H1 (cell line): ENCODE measurements at regions not wholly inside any gene's neighbourhood (a gene's known extent, or its start where the extent isn't known, plus 50 kb on each side); places are given as distances from the start of the nearest gene placed in this dataset.

ENCODE experiments used
- TF ChIP-seq, protein P1 (sequence below): fragments of 300-600 bp; sonication (generic); IDR thresholded peaks from 2 replicates; pipeline ENCODE4 v1.7.1; 2012; ENCODE audit warnings: low read length, moderate library complexity, mild to moderate bottlenecking, inconsistent platforms; ENCODE audit not compliant: insufficient replicate concordance

DNA sequence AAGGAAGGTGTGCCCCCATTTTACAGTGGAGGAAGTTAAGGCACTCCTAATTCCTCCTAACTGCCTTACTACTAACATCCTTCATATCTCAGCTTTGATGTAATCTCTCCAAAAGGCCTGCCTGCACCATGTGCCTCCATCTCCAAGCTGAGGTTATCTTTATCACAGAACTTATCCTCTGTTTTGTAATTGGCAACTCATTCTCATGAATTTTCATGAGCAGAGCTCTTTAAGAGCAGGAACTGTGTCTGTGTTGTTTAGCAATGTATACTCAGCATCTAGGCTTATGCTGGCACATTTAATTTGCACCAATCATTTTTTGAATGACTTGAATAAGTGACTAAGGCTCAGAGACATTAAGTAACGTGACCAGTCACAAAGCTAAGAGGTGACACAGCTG lies 147.9 kb upstream of the VLDLR start (continued):
- TF ChIP-seq, protein P1, sequence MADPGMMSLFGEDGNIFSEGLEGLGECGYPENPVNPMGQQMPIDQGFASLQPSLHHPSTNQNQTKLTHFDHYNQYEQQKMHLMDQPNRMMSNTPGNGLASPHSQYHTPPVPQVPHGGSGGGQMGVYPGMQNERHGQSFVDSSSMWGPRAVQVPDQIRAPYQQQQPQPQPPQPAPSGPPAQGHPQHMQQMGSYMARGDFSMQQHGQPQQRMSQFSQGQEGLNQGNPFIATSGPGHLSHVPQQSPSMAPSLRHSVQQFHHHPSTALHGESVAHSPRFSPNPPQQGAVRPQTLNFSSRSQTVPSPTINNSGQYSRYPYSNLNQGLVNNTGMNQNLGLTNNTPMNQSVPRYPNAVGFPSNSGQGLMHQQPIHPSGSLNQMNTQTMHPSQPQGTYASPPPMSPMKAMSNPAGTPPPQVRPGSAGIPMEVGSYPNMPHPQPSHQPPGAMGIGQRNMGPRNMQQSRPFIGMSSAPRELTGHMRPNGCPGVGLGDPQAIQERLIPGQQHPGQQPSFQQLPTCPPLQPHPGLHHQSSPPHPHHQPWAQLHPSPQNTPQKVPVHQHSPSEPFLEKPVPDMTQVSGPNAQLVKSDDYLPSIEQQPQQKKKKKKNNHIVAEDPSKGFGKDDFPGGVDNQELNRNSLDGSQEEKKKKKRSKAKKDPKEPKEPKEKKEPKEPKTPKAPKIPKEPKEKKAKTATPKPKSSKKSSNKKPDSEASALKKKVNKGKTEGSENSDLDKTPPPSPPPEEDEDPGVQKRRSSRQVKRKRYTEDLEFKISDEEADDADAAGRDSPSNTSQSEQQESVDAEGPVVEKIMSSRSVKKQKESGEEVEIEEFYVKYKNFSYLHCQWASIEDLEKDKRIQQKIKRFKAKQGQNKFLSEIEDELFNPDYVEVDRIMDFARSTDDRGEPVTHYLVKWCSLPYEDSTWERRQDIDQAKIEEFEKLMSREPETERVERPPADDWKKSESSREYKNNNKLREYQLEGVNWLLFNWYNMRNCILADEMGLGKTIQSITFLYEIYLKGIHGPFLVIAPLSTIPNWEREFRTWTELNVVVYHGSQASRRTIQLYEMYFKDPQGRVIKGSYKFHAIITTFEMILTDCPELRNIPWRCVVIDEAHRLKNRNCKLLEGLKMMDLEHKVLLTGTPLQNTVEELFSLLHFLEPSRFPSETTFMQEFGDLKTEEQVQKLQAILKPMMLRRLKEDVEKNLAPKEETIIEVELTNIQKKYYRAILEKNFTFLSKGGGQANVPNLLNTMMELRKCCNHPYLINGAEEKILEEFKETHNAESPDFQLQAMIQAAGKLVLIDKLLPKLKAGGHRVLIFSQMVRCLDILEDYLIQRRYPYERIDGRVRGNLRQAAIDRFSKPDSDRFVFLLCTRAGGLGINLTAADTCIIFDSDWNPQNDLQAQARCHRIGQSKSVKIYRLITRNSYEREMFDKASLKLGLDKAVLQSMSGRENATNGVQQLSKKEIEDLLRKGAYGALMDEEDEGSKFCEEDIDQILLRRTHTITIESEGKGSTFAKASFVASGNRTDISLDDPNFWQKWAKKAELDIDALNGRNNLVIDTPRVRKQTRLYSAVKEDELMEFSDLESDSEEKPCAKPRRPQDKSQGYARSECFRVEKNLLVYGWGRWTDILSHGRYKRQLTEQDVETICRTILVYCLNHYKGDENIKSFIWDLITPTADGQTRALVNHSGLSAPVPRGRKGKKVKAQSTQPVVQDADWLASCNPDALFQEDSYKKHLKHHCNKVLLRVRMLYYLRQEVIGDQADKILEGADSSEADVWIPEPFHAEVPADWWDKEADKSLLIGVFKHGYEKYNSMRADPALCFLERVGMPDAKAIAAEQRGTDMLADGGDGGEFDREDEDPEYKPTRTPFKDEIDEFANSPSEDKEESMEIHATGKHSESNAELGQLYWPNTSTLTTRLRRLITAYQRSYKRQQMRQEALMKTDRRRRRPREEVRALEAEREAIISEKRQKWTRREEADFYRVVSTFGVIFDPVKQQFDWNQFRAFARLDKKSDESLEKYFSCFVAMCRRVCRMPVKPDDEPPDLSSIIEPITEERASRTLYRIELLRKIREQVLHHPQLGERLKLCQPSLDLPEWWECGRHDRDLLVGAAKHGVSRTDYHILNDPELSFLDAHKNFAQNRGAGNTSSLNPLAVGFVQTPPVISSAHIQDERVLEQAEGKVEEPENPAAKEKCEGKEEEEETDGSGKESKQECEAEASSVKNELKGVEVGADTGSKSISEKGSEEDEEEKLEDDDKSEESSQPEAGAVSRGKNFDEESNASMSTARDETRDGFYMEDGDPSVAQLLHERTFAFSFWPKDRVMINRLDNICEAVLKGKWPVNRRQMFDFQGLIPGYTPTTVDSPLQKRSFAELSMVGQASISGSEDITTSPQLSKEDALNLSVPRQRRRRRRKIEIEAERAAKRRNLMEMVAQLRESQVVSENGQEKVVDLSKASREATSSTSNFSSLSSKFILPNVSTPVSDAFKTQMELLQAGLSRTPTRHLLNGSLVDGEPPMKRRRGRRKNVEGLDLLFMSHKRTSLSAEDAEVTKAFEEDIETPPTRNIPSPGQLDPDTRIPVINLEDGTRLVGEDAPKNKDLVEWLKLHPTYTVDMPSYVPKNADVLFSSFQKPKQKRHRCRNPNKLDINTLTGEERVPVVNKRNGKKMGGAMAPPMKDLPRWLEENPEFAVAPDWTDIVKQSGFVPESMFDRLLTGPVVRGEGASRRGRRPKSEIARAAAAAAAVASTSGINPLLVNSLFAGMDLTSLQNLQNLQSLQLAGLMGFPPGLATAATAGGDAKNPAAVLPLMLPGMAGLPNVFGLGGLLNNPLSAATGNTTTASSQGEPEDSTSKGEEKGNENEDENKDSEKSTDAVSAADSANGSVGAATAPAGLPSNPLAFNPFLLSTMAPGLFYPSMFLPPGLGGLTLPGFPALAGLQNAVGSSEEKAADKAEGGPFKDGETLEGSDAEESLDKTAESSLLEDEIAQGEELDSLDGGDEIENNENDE: no peak
